H1 (cell line): ENCODE measurements at regions not wholly inside any gene's neighbourhood (a gene's known extent, or its start where the extent isn't known, plus 50 kb on each side); places are given as distances from the start of the nearest gene placed in this dataset.

Experiments used
- CTBP2 ChIP-seq: IDR thresholded peaks from 2 replicates; pipeline ENCODE4 v1.7.0; 2011; ENCODE audit warnings: borderline replicate concordance, mild to moderate bottlenecking, moderate library complexity, mixed read lengths, low read length; ENCODE audit not compliant: insufficient read depth, insufficient read length
- SRF ChIP-seq: IDR thresholded peaks from 2 replicates; pipeline ENCODE4 v1.6.1; 2011; ENCODE audit warnings: mild to moderate bottlenecking, low read depth, low read length, moderate library complexity

DNA sequence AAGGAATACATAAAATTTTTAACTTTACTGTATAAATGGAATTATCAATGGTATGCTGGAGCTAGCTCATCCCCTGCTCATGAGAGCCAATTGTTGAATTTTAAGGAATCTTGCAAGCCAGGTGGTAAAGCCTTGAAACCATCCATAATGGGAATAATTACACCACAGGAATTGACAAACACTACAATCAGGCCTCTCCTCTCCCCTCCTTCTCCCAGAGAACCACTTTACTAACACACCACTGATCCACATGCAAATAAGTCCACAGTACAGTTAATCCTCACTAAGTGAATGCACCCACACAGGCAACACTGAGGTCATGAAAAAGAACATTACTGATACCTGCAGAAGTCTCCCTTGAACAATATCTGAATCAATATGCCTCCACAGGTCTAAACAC lies 140.5 kb downstream of the KLF12 start (continued):
- TF ChIP-seq SRF (no peak), CTBP2 (no peak)
